ENCODE measurements at regions not wholly inside any gene's neighbourhood (a gene's known extent, or its start where the extent isn't known, plus 50 kb on each side); places are given as distances from the start of the nearest gene placed in this dataset.
"Not testable (repeated sequence)": the region's sequence is repeated elsewhere in the genome, so short reads cannot be mapped to it uniquely, and the experiment has no call there.

DNA sequence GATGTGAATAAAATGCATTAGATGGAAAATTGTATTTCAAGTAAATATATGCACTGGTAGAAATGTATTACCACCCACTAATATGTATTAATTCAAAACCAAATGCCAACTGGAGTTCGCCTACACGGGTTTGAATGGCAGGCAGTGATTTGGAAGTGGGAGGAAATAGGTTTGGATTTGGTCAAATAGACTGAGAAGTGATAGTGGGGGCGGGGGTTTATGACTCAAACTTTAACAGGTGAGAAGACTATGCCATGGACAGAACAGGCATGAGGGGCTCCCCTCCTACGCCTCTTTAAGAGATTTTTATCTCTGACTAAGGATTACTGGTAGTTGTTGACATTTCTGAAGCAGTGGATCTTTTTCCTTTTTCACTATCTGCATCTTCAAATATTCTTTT is 677.8 kb downstream of the NTRK3 start:
- no peak for DNase-seq (ENCODE audit: low spot score)

- DNase-seq (ENCODE audit: low spot score), result no peak
Measured at GRCh38 chr15:87577336-87577735, 679.2 kb downstream of the NTRK3 start.

- no peak for DNase-seq (ENCODE audit: low spot score)
Measured at GRCh38 chr15:87576486-87577176, 679.9 kb downstream of the NTRK3 start.

GRCh38 chr15:87575896-87576473 is 680.6 kb downstream of the NTRK3 start:
- DNase-seq (ENCODE audit: low spot score), result no peak

DNA sequence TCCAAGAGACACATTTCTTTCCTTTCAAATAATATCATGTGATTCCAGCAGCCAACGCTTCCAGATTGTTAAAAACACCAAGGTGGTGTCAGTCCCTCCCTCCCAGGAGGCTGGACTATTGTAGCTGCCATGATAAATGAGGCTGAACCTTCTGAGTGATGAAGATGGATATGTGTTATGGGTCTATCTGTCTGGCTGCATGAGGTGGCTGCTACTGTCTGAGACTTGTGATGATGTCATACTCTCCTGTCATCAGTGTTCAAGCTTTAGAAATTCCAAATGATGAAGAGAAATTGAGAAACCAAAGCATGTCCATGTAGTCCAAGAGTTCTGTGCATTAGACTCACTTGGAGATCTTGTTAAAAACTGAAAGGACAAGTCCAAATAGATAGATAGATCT is 683.0 kb downstream of the NTRK3 start:
- DNase-seq (ENCODE audit: low spot score), result no peak

DNA sequence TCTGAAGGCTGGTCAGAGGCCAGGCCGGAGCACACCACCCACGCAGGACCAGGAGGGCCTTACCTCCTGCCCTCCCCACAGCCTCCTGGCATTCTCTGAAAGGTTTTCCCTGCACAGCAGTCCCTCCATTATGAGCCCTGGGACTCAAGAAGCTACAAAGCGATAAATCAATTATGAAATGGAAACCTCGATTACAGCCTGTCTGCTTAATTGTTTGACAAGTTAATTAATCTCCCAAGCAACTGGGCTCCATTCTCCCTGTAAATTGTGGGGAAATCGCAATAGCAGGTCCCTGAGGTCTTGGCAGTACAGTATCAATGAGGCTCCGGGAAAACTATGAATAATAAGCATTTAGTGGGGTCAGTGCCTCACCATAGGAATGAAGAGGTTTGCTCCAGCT is 683.5 kb downstream of the NTRK3 start:
- no peak for DNase-seq (ENCODE audit: low spot score)

- DNase-seq (ENCODE audit: low spot score), result no peak
Measured at GRCh38 chr15:87572381-87572910, 684.1 kb downstream of the NTRK3 start.

DNA sequence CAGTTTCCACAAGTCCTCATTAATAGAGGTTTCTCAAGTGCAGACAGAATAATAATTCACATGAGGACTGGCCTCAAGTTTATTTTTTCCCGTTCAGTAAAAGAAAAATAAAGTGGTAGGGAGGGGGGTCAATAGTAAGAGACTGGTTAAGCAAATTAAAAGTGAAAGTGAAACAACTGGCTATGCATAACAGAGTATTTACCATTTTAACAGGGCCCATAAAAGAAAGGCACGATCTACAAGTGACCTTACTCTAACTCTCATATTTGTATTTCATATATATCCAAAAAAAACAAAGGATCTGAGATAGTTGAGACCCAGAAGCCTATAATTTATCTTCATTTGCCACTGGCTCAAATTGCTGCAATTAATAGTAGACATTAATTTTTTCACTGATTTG is 686.3 kb downstream of the NTRK3 start:
- no peak for DNase-seq (ENCODE audit: low spot score)

DNA sequence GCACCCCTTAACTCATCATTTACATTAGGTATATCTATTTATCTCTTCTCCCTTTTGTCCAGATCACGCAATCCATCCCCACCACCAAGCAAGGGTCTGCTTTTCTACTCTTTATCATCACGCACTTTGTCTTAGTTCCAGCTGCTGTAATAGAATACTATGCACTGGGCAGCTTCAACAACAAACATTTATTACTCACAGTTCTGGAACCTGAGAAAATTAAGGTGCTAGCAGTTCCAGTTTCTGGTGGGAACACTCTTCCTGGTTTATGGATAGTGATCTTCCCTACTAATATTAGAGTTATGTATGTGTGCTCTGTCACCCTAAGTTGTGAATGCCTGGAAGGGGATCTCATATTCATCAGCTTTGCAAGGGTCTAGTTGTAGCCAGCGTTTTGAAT is 687.0 kb downstream of the NTRK3 start:
- no peak for DNase-seq (ENCODE audit: low spot score)

DNA sequence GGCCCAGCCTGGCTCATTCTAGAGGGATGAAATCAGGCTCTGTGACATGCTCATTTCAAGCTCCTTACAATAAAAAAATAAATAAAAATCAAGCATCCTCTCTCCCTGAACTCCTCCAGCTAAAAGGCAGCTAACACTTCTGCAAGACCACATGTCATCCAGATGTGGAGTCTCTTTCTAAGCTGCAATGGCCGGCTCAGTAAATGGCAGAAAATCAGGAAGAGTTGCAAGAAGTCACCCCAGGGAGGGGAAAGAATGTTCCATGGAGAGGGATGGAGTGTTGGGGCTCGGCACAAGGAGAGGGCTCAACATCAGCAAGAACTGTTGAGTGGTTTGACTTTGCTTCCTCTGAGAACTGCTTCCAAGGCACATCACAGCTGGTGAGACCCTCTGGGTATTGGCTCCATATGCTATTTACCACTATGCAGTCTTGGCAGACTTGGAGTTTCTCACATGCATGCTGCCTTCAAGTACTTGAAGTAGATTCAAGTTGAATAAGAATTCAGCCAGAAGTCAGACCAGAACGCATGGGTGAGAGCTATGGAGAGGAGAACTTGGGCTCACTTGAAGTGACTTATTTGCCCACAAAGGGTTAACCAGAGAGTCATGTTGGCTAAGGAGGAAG is 689.0 kb downstream of the NTRK3 start:
- DNase-seq (ENCODE audit: low spot score), result no peak

DNA sequence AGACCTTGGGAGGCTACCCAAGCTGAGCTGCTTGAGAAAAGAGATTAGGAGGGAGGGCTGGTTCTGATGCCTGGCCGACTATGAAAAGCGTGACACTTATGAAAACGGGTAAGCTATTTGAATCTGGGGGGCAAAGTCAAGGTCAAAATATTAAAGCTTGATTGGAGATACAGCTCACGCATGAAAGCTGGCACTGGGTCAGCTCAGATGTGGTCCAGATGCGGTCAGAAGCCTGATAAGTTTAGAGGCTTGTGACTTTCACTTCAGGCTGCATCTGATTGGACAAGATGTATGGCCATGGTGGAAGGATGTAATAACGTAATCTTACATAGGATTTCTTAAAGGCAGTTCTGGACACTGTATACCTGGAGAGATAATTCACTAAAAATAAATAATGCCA is 690.3 kb downstream of the NTRK3 start:
- DNase-seq (ENCODE audit: low spot score), result no peak

GRCh38 chr15:87564681-87565080 is 691.9 kb downstream of the NTRK3 start:
- no peak for DNase-seq (ENCODE audit: low spot score)

- no peak for DNase-seq (ENCODE audit: low spot score)
Measured at GRCh38 chr15:87563869-87564268, 692.7 kb downstream of the NTRK3 start.

DNA sequence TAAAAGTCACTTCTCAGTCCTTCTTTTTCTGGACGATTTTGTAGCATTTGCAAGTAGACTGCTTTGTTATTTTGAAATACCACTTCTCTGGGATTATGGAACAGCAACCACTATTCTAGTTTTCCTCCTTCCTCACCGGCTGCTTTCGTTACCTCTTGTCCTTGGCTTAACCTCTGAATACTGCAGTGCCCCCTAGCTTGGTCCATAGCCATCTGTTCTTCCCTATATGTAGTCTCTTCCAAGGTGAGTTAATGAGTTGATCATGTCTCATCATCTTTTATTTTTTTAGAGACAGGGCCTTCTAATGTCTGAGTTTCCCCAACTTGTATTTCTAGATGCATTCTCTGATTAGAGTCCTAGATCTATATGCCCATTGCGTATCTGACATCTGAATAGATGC is 694.3 kb downstream of the NTRK3 start:
- no peak for DNase-seq (ENCODE audit: low spot score)

- DNase-seq (ENCODE audit: low spot score), result no peak
Measured at GRCh38 chr15:87561641-87562040, 694.9 kb downstream of the NTRK3 start.

- DNase-seq (ENCODE audit: low spot score), result no peak
Measured at GRCh38 chr15:87557881-87558280, 698.7 kb downstream of the NTRK3 start.

DNA sequence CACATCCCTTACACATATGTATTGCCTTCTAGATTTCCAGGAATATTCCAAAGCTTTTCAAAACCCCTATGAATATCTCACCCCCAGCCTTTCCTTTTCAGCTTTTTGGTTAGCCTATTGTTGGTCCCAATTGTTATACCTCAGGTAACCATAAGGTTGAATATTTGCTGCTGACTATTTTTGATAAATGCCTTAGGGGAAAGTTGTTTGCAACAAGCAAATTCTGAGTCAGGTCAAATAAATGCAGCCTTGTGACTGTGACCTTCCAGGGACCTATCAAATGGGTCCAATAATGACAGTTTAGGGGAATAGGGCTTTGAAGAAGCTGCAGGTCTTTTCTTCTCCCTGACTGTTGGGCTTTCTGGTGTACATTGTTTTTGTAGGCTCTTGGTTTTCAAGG is 699.7 kb downstream of the NTRK3 start:
- DNase-seq (ENCODE audit: low spot score), result no peak

DNA sequence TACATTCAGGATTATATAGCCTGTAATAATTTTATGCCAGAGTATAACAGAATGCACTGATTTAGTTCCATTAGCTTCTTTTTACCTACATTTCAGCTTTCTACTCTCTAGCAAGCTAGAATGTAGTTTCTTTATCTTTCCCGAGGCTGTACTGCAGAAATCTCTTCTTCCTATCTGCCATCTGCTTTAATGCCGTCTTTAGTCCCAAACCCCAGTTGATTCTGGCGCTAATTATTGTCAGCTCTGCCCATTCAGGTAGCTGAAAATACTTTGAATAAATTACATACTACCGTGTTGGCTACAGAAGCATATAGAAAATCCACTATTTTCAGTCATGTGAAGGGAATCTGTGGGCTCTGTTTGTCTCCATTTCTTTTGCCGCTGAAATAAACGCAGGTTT is 706.7 kb downstream of the NTRK3 start:
- no peak for DNase-seq (ENCODE audit: low spot score)

GRCh38 chr15:87549296-87549695 is 707.2 kb downstream of the NTRK3 start:
- DNase-seq (ENCODE audit: low spot score), result no peak

GRCh38 chr15:87548590-87548989 is 707.9 kb downstream of the NTRK3 start:
- not testable (repeated sequence) for DNase-seq (ENCODE audit: low spot score)

- DNase-seq (ENCODE audit: low spot score), result no peak
Measured at GRCh38 chr15:87547470-87548181, 708.9 kb downstream of the NTRK3 start.

DNA sequence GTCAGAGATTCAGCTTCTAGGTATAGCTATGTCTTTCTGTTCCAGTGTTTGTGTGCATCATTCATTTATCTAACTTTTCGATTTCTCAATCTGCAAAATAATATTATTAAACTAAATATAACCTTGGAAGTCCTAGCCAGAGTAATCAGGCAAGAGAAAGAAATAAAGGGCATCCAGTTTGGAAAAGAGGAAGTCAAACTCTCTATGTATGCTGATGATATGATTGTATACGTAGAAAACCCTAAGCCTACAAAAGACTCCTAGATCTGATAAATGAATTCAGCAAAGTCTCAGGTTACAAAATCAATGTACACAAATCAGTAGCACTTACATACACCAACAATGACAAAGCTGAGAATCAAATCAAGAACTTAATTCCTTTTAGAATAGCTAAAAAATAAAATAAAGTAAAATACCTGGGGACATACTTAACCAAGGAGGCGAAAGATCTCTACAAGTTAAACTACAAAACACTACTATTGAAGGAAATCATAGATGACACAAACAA is 718.2 kb downstream of the NTRK3 start:
- no peak for DNase-seq (ENCODE audit: low spot score)

- DNase-seq (ENCODE audit: low spot score), result no peak
Measured at GRCh38 chr15:87537295-87537694, 719.2 kb downstream of the NTRK3 start.

All from HuH-7 (cell line).